IPS DF 6.9 (cell line): ENCODE measurements at regions not wholly inside any gene's neighbourhood (a gene's known extent, or its start where the extent isn't known, plus 50 kb on each side); places are given as distances from the start of the nearest gene placed in this dataset.

Source experiments
- DNase-seq: peaks from one replicate; pipeline ENCODE4 v3.0.0-alpha.2; 2013; ENCODE audit warnings: low read depth, low spot score
- H3K27ac ChIP-seq: one replicate; pipeline ENCODE4 v1.5.1; 2013; ENCODE audit warnings: low read length, control low read depth
- H3K27me3 ChIP-seq: 2 replicates; pipeline ENCODE4 v1.6.1; 2013; ENCODE audit warnings: mild to moderate bottlenecking, low read length; ENCODE audit not compliant: control insufficient read depth, insufficient read depth
- H3K36me3 ChIP-seq: 2 replicates; pipeline ENCODE4 v1.6.1; 2013; ENCODE audit warnings: low read length; ENCODE audit not compliant: control insufficient read depth, insufficient read depth
- H3K4me1 ChIP-seq: 2 replicates; pipeline ENCODE4 v1.6.1; 2013; ENCODE audit warnings: low read length; ENCODE audit not compliant: control insufficient read depth, insufficient read depth
- H3K4me3 ChIP-seq: 2 replicates; pipeline ENCODE4 v1.5.1; 2013; ENCODE audit warnings: mild to moderate bottlenecking, low read length
- H3K9me3 ChIP-seq: 2 replicates; pipeline ENCODE4 v1.6.1; 2013; ENCODE audit warnings: low read length, inconsistent platforms; ENCODE audit not compliant: control insufficient read depth, insufficient read depth
- WGBS: extraction: QIAGEN DNeasy Blood & Tissue Kit; methylation state at CpG from one replicate; pipeline ENCODE4 v1.1.7; 2013; ENCODE audit warnings: mixed read lengths, missing lambda C conversion rate; ENCODE audit not compliant: insufficient read length, insufficient coverage; 5-methylcytosine and 5-hydroxymethylcytosine counted together

DNA sequence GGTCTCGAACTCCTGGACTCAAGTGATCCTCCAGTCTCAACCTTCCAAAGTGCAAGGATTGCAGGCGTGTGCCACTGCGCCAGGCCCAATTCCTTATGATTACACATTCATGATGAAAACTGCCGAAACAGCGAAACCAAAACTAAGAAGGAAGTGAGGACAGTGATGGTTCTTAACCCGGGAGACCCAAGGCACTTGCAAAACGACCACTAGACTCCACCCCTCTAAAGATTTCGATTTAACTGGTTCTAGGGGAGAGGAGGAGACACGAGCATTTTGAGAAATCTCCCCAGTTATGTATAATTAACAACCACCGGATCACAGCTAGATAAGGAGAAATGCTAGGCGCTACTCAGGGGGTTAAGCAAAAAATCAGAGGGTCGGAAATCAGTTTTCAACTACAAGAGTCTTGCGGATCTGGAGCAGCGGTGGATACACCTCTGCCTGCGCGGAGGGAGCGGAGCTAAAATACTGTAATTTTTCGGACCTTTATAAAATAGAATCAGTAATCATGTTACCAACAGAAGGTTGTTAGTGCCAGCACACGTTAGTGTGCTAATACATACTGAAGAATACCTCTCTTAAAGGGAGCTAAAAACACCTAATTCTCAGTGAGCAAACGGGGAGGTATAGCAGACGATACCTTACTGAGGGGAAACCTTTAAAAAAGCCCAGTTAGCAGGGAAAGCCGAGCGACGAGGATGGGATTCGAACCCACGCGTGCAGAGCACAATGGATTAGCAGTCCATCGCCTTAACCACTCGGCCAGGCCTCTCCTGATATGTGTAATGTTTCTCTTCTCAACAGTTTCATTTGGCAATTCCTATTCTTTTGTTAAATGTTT is 60.0 kb upstream of the BTN3A2 start:
- Histone ChIP-seq H3K27me3 (no peaks in the 10 kb centered on the region), H3K4me3 (peak overlapping the region; percentile 41; the same call in 1 of the 2 replicates), H3K4me1 (no peaks in the 10 kb centered on the region), H3K36me3 (no peaks in the 10 kb centered on the region), H3K27ac (no peak overlapping the region), H3K9me3 (no peaks in the 10 kb centered on the region)
- WGBS = no CpG with 5 or more reads among the region's 29 CpGs
- DNase-seq = no peak

DNA sequence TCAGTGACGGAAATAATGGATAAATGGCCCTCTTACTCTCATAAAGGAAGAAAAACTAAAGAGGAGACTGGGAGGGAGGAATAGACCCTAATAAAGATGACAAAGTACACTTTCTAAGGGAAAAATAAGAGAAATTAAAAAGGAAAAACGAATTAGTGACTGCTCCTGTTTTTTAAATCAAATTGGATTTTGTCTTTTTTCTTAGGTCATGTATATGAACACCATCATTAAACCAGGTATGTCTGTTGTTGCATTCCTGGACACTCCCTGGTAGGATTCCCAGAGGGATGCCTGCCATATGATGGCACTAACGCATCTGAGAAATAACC is 59.4 kb upstream of the BTN3A2 start:
- no peaks in the 10 kb centered on the region for H3K4me1 ChIP-seq
- no peak for DNase-seq
- WGBS = no CpG with 5 or more reads among the region's 3 CpGs
- H3K9me3 ChIP-seq = no peaks in the 10 kb centered on the region
- H3K36me3 ChIP-seq = no peaks in the 10 kb centered on the region
- H3K27ac ChIP-seq = no peak overlapping the region
- no peak overlapping the region; the same call in 1 of the 2 replicates for H3K4me3 ChIP-seq
- H3K27me3 ChIP-seq = no peaks in the 10 kb centered on the region

DNA sequence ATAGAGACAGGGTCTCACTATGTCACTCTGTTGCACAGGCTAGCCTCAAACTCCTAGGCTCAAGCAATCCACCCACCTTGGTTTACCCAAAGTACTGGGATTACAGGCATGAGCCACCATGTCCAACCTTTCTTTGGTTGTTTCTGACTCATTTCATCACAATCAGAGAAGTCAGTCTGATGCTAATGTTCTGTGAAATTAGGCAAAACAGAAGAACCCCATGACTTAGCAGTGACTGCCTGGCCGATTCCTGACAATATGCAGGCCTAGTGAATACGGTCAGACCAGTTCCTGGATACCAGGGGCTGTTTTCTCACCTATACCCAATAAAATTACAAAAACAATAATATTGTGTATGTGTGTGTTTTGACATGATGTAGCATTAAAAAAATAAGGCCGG is 58.8 kb upstream of the BTN3A2 start:
- H3K36me3 ChIP-seq = no peaks in the 10 kb centered on the region
- no peak overlapping the region for H3K27ac ChIP-seq
- no peaks in the 10 kb centered on the region for H3K9me3 ChIP-seq
- no peak for DNase-seq
- no CpG with 5 or more reads among the region's 3 CpGs for WGBS
- no peaks in the 10 kb centered on the region for H3K4me1 ChIP-seq
- H3K27me3 ChIP-seq = no peaks in the 10 kb centered on the region
- no peak overlapping the region for H3K4me3 ChIP-seq

DNA sequence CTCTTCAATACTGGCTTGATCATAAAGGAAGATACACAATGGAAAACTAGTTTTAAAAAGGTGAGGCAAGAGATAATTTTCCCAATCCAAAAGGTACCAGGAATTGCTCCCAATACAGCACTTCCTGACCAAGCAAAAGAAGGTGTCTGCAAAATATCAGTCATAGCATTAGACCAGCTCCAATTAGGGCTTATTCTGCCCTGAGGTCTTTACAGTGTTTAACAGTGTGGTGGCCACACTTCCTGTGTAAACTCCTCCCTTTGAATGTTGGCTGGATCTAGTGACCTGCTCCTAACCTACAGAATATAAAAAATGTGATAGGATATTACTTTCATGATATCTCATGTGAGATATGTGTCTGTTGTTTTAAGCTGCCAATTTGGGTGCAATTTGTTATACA is 57.1 kb upstream of the BTN3A2 start:
- Histone ChIP-seq H3K4me1 (no peaks in the 10 kb centered on the region), H3K27ac (no peak overlapping the region), H3K9me3 (no peaks in the 10 kb centered on the region), H3K4me3 (no peak overlapping the region), H3K27me3 (no peaks in the 10 kb centered on the region), H3K36me3 (no peaks in the 10 kb centered on the region)
- DNase-seq = no peak

DNA sequence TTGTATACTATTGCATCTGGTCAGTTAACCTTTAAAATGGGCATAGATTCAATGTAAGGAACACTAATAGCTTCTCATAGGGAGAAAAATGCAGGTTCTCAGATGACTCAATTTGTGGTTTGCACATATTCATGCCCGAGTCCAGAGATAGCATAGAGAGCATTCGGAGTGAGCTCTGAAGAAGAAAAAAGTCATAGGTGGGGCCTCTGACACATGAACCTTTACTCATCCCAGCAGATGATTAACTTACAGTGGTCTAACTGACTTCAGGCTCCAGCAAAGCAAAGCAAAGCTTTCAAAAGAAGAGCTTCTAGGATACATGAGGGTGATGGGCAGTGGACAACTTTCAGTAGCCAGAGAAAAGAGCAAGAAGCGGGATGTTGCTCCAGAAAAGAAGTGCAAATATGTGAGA is 55.3 kb upstream of the BTN3A2 start:
- no peaks in the 10 kb centered on the region for H3K36me3 ChIP-seq
- no peaks in the 10 kb centered on the region for H3K27me3 ChIP-seq
- DNase-seq = no peak
- WGBS = no CpG with 5 or more reads among the region's 3 CpGs
- H3K9me3 ChIP-seq = no peaks in the 10 kb centered on the region
- H3K4me3 ChIP-seq = no peak overlapping the region
- no peak overlapping the region for H3K27ac ChIP-seq
- no peaks in the 10 kb centered on the region for H3K4me1 ChIP-seq

DNA sequence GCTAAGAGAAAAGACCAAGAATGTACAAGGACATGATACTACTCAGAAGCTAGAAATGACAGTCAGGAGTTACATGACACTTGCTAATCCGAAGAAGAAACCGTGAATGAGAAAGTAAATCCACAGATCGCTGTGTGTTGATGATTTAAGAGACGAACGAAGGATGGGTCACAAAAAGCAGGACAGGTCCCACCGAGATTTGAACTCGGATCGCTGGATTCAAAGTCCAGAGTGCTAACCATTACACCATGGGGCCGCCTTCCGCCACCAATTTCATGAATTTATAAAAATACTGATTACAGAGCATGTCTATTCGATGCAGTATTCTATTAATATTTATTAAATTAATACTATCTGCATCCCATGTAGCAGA is 54.0 kb upstream of the BTN3A2 start:
- Histone ChIP-seq H3K27ac (no peak overlapping the region), H3K9me3 (no peaks in the 10 kb centered on the region), H3K36me3 (no peaks in the 10 kb centered on the region), H3K27me3 (no peaks in the 10 kb centered on the region), H3K4me1 (no peaks in the 10 kb centered on the region), H3K4me3 (peak overlapping the region; percentile 82; the same call in 1 of the 2 replicates)
- DNase-seq = no peak
- no CpG with 5 or more reads among the region's 11 CpGs for WGBS

DNA sequence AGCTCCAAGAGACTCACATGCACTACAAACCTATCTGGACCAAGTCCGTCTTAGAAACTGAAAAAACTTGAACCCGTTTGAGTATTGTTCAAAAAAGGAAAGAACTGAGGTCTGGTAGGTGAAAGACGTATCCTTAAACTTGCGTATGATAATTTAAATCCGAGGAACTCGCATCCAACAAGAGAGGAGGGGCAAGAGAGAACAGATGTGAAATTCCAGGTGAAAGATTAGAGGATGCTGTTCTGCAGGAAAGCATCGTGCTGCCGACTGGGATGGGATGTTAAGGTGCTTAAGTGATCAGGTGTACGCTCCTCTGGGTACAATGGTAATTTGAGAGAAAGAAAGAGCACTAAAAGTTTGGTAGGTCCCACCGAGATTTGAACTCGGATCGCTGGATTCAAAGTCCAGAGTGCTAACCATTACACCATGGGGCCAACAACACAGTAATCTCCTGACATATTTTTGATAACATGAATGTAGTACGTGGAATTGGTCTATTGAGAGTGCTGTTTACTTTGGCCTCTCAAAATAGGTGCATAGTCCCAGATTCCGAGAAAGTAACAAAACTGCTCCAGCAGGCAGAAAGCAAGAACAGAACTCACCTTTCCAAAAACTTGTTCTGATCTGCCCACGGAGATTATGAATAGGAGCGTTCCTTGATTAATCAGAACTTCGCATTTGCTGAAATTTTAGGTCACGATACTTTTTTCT is 53.5 kb upstream of the BTN3A2 start:
- WGBS = no CpG with 5 or more reads among the region's 18 CpGs
- DNase-seq = no peak
- Histone ChIP-seq H3K4me1 (no peaks in the 10 kb centered on the region), H3K27me3 (no peaks in the 10 kb centered on the region), H3K9me3 (no peaks in the 10 kb centered on the region), H3K27ac (no peak overlapping the region), H3K36me3 (no peaks in the 10 kb centered on the region), H3K4me3 (peak overlapping the region; percentile 82; the same call in 1 of the 2 replicates)

DNA sequence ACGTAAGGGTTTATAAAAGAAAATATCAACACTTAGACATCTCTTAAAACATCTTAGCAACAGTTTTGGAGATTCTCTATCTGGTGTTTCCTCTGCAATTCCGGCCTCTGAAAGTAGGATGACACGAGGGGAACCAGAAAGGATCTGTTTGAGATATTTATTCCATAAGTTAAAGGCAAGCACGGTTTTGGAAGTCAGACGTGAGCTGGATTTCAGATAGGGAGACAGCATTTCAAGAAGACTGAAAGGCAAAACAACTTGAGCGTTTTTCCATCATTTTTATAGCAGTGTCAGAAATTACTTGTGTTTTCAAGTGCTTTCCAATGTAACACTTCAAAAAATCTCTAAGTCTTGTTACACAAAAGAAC is 52.9 kb upstream of the BTN3A2 start:
- no peak for DNase-seq
- no peaks in the 10 kb centered on the region for H3K36me3 ChIP-seq
- WGBS = no CpG with 5 or more reads among the region's 6 CpGs
- H3K27ac ChIP-seq = no peak overlapping the region
- peak overlapping the region; percentile 82; the same call in 1 of the 2 replicates for H3K4me3 ChIP-seq
- no peaks in the 10 kb centered on the region for H3K27me3 ChIP-seq
- H3K9me3 ChIP-seq = no peaks in the 10 kb centered on the region
- no peaks in the 10 kb centered on the region for H3K4me1 ChIP-seq

DNA sequence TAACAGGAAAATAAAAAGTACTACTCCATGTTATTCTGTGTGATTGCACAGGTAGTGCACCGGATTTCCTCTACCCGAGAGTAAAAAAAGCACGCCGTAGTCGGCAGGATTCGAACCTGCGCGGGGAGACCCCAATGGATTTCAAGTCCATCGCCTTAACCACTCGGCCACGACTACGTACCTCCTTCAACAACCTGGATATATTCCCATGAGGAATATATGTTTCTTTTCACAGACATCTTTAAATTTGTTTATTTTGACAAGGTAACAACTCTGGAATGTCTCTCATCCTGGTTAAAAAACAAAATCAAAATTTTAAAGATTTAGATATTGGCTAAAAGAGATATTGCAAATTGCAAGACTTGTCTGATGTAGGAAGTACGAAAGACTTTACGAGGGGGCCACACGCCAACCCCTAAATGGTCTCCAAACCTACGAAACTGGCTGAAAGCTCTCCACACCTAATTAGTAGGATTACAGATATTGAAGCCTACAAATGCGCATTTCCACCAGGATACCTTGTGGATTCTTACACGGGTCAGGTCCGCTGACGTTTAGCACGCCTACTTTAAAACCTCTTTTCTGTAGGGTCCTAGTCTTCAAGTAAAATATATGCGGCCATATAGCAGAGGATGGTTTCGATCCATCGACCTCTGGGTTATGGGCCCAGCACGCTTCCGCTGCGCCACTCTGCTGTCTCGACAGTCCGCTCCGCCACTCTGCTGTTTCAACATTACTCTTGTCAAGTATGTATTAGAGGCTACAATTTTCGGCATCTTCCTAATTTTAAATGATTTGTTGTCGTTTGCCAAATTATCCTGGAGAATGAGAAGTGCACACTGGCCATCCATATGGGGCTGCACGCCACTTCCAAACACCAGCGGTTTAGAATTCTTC is 52.2 kb upstream of the BTN3A2 start:
- H3K4me3 ChIP-seq = peak overlapping the region; percentile 98; the same call in 1 of the 2 replicates
- no peak overlapping the region for H3K27ac ChIP-seq
- no peaks in the 10 kb centered on the region for H3K27me3 ChIP-seq
- no peak for DNase-seq
- no peaks in the 10 kb centered on the region for H3K36me3 ChIP-seq
- no CpG with 5 or more reads among the region's 34 CpGs for WGBS
- H3K9me3 ChIP-seq = no peaks in the 10 kb centered on the region
- no peaks in the 10 kb centered on the region for H3K4me1 ChIP-seq
